MM.1S (cell line): ENCODE measurements at regions not wholly inside any gene's neighbourhood (a gene's known extent, or its start where the extent isn't known, plus 50 kb on each side); places are given as distances from the start of the nearest gene placed in this dataset.

ENCODE experiments used
- CTCF ChIP-seq: fragments of 300-600 bp; sonication (generic); IDR thresholded peaks from 2 replicates; pipeline ENCODE4 v1.5.1; 2016; ENCODE audit warnings: antibody characterized with exemption, low read length, mixed read lengths
- EZH2phosphoT487 ChIP-seq: fragments of 300-600 bp; sonication (generic); IDR thresholded peaks from 2 replicates; pipeline ENCODE4 v1.6.1; 2018; ENCODE audit warnings: antibody characterized with exemption, low read length

- TF ChIP-seq EZH2phosphoT487 = no peak
- TF ChIP-seq CTCF = no peak
Measured at GRCh38 chr4:83974111-83974780, 438.3 kb downstream of the GPAT3 start.
